DOHH2 (cell line): ENCODE measurements at regions not wholly inside any gene's neighbourhood (a gene's known extent, or its start where the extent isn't known, plus 50 kb on each side); places are given as distances from the start of the nearest gene placed in this dataset.

Experiments
- EZH2phosphoT487 ChIP-seq: fragments of 200-600 bp; sonication (generic); IDR thresholded peaks from 2 replicates; pipeline ENCODE4 v1.6.1; 2017; ENCODE audit warnings: borderline replicate concordance, mild to moderate bottlenecking, antibody characterized with exemption, low read length, moderate library complexity, mixed read lengths
- TF ChIP-seq, protein P1 (sequence below): fragments of 200-600 bp; sonication (generic); IDR thresholded peaks from one replicate; pipeline ENCODE4 v1.5.1; 2014; ENCODE audit warnings: antibody characterized with exemption, mild to moderate bottlenecking, low read depth, low read length; ENCODE audit not compliant: poor library complexity, severe bottlenecking

DNA sequence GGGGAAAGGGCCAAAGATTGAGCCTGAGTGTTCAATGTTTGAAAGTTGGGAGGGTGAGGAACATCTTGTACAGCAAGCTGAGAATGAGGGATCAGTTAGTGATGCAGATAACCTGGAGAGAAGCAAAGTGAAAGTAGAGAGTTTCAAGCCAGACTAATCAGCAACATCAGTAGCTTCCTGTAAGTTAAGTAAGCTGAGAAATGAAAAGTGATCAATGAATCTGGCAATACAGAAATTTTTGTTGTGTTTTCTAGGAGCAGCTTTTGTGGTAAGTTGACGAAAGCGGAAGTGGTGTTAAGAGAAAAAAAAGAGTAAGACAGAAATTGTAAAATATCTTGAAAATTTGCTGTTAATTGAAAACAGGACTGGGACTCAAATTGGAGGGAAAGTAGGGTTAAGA lies 855.5 kb upstream of the MAP3K7 start:
- TF ChIP-seq, protein P1, sequence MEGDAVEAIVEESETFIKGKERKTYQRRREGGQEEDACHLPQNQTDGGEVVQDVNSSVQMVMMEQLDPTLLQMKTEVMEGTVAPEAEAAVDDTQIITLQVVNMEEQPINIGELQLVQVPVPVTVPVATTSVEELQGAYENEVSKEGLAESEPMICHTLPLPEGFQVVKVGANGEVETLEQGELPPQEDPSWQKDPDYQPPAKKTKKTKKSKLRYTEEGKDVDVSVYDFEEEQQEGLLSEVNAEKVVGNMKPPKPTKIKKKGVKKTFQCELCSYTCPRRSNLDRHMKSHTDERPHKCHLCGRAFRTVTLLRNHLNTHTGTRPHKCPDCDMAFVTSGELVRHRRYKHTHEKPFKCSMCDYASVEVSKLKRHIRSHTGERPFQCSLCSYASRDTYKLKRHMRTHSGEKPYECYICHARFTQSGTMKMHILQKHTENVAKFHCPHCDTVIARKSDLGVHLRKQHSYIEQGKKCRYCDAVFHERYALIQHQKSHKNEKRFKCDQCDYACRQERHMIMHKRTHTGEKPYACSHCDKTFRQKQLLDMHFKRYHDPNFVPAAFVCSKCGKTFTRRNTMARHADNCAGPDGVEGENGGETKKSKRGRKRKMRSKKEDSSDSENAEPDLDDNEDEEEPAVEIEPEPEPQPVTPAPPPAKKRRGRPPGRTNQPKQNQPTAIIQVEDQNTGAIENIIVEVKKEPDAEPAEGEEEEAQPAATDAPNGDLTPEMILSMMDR = no peak
- TF ChIP-seq EZH2phosphoT487 = no peak
